ENCODE measurements at regions not wholly inside any gene's neighbourhood (a gene's known extent, or its start where the extent isn't known, plus 50 kb on each side); places are given as distances from the start of the nearest gene placed in this dataset.
A peak's percentile ranks its signal among the peaks of the same experiment; 100 is the strongest.

- no peak for DNase-seq (ENCODE audit: low read depth)
These were observed 181.4 kb upstream of the TLE3 start for GRCh38 chr15:70279096-70279495.

GRCh38 chr15:70278644-70279043 is 180.9 kb upstream of the TLE3 start:
- DNase-seq (ENCODE audit: low read depth), result no peak

GRCh38 chr15:70277556-70277955 is 179.8 kb upstream of the TLE3 start:
- DNase-seq (ENCODE audit: low read depth), result no peak

DNA sequence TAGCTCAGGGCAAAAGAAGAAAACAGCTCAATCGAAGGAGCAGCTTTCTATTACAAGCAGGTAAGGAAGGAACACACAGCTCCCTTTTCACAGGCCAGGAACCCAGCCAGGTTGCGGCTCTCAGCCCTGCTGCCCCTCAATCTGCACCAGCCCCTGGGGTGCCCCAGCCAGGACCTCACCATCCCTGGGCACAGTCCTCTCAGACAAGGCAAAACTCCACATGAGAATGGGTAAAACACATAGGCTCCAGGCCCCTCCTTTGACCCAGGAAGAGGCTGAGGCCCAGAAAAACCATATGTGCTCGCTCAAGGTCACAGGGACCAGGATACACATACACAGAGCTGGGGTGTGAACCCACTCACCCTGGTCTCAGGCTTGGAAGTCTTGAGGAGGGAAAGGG is 178.7 kb upstream of the TLE3 start:
- no peak for DNase-seq (ENCODE audit: low read depth)

DNA sequence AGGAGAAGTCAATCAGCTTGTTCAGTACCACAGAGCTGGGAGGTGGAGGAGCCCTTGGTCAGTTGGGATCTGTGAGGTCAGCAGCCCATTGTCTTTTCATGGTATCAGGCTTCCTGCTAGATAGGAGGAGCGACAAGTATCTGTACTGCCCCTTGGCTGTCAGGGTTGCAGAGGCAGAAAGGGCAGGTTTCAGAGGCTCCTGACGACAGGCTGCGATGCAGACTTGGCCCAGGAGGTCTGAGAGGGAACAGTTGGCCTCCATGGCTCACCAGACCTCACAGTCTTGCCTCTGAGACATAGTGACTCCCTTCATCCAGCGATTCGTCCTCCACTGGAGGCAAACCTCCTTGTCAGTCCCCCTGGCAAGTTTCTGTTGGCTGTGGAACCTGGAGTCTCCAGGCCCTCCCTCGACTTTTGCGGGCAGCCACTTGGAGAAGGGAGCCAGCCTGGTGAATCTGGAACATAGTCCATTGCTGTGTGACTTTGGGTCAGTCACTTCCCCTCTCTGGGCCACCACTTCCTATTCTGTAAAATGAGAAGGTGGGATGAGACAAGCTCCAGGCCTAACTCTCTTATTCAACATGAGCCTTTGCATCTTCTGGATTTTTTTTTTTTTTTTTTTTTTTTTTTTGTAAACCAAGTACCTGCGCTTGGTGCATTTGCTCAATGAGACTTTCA is 177.9 kb upstream of the TLE3 start:
- DNase-seq (ENCODE audit: low read depth), result no peak

DNA sequence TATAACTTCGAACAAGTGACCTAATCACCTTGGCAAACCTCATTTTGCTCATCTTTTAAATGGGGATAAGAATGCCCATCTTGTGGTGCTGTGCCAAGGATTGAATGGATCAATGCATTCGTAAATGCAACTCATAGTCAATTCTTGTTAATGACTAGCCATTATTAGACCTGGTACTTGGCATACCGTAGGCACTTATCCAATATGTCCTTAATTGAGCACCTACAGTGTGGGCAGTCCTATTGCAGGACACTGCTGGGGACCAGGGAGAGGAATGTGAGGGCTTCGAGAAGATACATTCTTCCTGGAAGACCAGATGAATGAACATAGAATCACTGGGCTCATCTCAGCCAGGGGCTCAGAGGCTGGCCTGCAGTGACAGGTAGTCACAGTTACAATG is 177.2 kb upstream of the TLE3 start:
- DNase-seq (ENCODE audit: low read depth), result no peak

DNA sequence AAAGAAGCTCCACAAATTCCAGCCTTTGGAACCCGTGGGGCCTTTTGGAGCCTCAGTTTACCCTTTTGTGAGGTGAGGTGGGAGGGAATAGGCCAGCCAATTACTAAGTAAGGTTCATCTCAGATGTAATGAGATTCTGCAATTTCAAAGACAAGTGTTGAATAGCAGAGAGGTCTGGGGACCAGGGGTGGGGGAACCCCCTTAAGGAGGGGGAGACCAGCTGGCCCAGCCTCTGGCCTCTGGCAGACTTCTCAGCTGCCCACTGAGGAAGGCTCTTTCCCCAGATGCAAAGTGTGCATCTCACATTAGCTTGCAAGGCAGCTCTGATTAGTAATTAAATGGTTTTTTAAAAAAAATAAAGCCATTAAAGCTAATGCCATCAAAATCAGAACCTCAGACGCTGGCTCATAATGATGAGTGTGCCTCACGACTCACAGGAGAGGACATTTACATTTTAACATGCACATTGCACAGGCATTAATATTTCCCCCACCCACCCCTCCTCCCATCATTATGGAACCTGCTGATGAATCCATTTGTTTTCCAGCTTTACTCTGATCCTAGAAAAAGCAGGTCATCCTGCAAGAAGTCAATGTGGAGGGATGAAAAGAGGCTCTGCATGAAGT is 176.7 kb upstream of the TLE3 start:
- DNase-seq (ENCODE audit: low read depth), result no peak

DNA sequence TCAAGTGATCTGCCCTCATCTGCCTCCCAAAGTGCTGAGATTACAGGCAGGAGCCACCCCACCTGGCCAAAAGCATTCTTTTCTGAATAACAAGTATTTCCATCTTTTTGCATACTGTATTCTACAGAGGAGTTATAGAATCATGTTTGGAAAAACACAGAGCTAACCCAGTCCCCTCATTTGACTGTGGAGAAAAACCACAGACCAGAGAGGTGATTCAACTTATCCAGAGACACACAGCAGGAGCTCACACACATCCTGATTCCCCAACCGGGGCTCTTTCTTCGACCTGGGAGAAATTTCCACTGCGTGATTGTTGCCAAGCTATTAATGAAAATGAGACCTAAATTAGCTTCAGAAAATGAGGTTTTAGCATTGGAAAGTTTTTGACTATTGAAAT is 176.1 kb upstream of the TLE3 start:
- DNase-seq (ENCODE audit: low read depth), result no peak

DNA sequence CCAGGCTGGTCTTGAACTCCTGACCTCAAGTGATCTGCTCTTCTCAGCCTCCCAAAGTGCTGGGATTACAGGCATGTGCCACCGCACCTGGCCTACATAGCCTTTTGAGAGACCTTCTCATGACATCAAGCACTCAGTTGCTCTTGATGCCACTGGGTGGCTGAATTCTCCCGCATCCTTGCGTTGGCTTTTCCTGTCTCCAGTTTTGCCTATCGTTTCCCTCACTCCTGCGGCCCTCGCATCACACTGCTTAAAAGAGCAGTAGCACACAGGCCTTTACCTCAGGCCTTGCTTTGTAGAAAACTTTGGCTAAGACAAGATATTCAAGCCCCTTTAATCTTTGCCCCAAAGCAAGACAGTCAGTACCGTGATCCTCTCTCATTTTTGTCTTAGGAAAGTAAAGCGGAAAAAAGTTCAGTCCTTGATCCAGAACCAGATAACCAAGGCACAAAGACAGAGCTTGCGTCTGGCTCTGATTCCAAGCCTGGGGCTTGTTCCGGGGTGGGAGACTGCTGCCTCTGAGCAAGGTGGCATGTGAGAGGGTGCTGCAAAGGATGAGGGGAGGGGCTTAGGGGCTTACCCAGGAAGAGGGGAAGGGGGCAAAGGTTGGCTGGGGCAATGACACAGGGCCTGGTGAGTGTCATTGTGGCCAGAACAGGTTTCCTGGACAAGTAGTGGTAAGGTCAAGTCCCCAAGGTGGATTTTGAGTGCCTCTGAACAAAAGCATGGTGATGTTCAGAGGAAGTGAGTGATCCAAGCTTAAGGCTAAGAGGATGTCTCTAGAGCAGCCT is 175.0 kb upstream of the TLE3 start:
- DNase-seq (ENCODE audit: low read depth), result no peak

- no peak for DNase-seq (ENCODE audit: low read depth)
These were observed 173.8 kb upstream of the TLE3 start for GRCh38 chr15:70271422-70272088.

DNA sequence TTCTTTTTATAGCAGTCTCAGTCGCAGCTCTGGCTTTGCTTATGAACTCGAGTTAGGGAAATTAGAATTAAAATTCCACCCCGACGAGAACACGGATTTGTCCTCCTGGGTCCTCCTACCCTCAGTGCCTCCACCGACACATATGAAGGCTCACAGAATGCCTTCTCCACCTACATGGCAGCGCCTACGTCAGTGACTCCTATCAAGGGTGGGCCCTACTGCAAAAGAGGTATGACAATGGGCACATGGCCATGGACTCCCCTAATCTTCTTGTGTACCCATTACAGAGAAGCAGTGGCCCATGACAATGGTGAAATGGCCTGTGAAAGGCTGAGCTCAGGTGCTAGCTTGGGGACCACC is 173.0 kb upstream of the TLE3 start:
- DNase-seq (ENCODE audit: low read depth), result no peak

DNA sequence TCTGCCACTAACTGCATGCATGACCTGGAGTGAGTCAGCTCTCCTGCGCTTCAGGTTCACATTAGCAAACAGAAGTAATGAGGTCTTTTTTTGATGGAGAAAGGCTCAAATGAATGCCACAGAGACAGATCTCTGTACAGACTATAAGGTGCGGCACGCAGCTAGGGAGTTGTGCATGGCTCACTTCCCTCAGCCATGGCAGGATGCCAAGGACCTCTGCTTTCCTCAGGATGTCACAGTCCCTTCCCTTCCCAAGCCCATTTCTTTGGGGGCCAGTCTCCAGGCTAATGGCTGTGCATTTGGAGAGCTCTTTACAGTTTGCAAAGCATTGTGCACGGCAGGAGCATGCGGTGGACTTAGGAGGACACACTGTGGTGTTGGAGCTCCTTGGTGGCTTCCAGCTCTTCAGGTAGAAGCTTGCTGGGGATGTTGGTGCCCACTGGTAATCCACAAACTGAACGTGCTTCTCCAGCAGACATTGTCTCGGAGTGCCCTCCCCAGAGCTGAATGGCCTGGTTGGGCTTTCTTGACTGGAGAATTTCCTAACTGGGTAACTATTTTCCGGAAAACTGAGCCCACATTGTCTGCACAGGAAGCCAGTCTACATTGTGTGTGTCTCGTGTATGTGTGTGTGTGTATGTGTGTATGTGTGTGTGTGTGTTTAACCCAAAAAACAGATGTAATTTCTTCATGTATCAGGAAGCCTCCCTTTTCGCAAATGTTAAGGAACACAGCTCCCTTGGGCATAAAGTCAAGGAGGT is 172.5 kb upstream of the TLE3 start:
- no peak for DNase-seq (ENCODE audit: low read depth)

- DNase-seq (ENCODE audit: low read depth), result no peak
These were observed 171.7 kb upstream of the TLE3 start for GRCh38 chr15:70269311-70269911.

DNA sequence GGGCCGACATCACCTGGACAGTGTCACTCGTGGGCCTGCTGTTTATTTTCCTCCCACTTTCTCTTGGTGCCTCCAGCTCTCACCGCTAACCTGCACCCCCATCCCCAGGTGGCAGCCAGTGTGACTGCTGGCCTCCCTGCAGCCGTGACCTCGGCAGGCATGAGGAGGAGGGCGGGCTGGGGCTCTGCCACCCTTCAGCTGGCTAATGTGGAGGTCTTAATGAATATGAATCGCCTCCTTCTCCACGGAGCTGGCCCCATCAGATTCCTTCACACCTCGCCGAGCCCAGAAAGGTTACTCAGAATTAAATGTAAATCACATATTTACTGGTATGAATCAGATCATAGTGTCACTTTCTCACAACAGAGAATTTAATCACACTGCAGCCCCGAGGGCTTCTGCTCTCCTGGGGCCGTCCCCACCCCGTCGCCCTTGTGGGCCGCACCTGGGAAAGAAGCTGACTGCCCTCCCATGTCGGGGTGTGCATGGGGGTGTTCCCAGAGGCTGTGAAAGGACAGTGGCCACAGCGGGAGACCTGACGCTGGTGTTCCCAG is 171.1 kb upstream of the TLE3 start:
- no peak for DNase-seq (ENCODE audit: low read depth)

GRCh38 chr15:70267879-70268278 is 170.2 kb upstream of the TLE3 start:
- no peak for DNase-seq (ENCODE audit: low read depth)

DNA sequence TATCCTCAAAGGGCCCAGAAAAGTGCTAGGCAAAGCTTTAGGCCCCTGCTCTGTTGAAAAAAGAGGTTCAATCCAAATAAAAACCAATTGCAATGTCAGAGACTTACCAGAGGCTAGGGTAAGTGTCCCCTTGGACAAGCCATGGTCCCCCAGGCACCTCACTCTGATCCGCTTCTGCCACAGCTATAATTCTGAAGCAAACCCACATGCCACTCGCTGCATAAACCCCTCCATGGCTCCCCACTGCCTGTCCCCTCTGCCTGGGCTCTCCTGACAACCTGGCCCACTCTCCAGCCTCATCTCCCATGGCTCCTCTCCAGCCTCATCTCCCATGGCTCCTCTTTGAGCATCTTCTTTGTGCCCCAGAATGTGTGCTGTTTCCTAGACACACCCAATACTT is 169.6 kb upstream of the TLE3 start:
- DNase-seq (ENCODE audit: low read depth), result no peak

DNA sequence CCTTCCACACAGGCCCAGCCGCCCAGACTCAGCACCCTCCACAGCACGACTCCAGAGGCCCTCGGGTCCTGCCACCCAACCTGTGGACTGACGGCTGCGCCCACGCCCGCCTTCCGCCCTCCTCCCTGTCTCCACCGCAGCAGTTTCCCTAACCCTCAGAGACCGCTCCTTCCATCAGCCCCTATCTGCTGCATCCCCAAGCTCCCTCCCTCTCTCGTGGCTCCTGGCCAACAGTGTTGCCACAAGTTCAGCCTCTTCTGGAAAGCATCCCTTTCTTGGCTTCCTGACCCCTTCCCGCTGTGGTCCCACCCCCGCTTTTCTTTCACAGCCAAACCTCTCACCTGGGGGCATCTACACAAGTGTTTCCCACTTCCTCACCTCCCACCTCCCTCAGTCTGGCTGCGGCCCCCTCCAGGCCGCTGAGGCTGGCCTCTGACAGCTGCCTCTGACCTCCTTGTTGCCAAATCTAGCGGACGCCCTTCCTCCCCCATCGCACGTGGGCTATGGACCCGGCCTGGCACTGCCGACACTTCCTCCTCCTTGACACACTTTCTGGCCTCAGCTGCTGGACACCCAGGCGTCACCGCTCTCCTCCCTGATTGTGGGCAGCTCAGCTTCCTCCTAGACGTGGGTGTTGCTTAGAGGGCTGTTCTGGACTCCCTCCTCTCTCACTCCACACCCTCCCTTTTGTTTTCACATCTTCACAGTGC is 168.8 kb upstream of the TLE3 start:
- DNase-seq (ENCODE audit: low read depth), result peak; percentile 95

- DNase-seq (ENCODE audit: low read depth), result no peak
These were observed 168.3 kb upstream of the TLE3 start for GRCh38 chr15:70265986-70266385.

DNA sequence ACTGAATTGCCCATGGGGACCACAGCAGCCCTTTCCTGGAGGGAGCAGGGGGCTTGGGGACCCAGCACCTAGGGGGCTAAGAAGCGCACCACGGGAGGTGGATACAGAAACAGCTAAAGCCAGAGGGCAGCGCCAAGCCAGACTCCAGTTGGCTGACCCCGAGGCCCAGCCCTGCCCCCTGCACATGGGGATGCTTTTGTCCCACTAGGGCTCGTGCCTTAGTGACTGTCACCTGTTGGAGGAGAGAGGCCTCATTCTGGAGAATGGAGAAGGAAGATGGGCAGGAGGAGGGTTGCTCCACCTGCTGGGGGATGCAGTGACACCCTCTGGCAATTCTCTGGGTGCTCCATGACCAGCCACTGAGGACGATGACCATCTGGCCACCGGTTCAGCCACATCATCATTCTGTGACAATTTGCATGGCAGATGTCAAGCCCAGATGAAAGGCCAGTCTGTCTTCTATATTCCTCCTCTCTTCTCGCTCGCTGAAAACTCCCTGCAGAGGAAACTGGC is 167.8 kb upstream of the TLE3 start:
- DNase-seq (ENCODE audit: low read depth), result no peak

DNA sequence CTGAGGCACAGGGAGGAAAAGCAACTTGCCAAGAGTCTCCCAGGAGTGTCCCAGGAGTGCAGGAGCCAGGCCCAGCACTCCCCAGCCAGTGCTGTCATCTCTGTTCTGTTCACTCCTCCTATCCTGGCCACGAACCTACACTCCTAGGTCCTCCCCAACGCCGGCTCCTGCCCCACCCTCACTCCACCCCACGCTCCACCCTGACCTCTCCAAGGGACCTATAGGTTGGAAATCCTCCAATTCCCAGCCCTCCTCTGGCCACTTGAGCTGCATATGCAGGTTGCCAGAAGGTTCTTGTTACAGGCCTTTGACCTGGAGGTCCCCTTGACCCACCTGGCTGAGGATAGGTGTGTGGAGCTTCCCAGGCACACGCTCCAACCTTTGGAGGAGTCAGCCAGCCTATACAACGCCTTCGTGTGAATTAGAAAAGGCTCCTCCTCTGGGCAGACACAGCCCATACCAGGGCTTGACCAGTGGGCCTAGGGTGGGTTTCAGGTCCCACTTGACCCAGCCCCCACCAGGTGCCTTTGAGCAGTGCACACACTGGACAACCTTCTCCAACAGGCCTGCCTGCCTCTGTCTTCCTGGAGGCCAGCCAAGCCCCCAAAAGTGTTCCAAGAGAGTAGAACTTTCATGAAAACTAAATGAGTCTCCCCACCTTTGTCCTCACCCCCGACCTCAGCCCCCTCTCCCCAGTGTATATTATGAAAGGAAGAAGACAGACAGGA is 167.2 kb upstream of the TLE3 start:
- DNase-seq (ENCODE audit: low read depth), result no peak
